Cerebellar nuclear complex (tissue), 1 donor: ENCODE measurements at regions not wholly inside any gene's neighbourhood (a gene's known extent, or its start where the extent isn't known, plus 50 kb on each side); places are given as distances from the start of the nearest gene placed in this dataset.

Source experiments
- DNase-seq, 2 experiments: peaks; one replicate each; lab custom pipeline; 2025; lab: John Stamatoyannopoulos, UW

- DNase-seq = no peak
Measured at GRCh38 chr7:25512061-25512687, 283.9 kb upstream of the NPVF start.

GRCh38 chr7:25515633-25516275, 287.5 kb upstream of the NPVF start:
- DNase-seq = no peak

DNA sequence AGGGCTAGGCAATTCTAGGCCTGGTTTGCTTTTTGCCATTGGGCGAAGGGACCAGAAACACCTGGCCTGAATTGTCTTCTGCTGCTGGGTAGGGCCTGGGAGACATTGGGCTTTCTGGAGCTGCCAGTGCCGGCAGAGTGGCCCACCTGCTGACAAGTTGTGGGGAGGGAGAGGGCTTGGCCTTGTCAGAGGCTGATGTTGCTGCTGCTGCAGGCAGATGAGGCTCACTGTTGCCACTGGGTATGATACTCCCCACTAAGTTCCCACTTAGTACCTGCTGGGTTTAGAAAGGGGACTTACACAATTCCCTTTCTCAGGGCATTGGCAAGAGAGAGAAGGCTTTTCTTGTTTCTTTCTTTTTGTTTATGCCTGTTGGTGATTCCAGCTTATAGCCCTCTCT, 289.6 kb upstream of the NPVF start:
- DNase-seq = no peak

DNA sequence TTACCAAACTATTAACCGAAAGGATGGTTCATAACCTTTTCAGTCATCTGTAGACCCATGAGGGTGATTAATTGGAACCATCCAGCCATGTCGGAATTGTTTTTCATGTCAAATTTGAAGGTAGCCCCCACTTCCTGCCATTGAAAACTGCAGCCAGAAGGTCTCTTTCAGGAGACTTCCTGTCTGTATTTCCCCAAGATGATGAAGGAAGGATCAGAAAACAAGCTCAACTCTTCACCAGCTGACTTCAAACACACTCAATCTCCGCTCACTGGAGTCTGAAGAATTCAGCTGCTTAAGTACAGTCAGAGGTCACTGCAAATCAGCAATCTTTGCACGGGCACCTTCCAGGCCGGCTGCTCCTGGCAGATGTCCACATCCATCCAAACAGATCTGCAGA, 291.7 kb upstream of the NPVF start:
- DNase-seq = no peak

DNA sequence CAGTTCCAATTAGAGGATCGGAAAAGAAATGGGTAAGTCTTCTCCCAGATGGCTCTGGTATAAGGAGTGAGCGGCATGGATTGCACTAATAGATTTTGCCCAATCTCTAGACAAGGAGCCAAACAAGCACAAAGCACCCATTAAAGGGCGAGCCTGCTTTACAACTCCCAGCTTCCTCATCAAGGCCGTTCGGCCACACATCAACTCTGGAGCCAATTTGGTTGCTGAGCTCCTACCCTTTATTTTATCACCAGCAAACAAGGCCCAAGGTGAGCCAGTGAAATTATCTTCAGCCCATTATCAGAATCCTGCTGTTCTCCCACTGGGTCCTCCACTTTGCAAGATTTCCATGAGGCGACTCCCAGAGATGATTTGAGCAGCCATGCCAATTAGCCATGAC, 292.2 kb upstream of the NPVF start:
- DNase-seq = no peak

- DNase-seq = no peak
Measured at GRCh38 chr7:25521236-25521635, 292.9 kb upstream of the NPVF start.

DNA sequence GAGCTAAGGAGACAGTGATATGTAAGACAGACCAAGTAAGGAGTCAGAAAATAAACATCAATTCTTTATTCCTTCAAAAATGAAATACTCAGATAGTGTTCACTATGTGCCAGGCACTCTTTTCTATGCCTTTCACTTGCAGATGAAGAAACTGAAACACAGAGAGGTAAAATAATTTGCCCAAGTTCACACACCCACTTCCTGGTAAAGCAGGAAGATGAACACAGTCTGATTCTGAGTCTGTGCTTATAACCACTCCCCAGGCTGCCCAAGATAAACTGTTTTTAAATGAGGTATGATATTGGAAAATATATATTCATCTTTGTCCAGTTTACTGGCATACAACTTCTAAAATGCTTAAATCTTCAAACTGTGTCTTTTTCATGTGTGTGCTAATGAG, 294.4 kb upstream of the NPVF start:
- DNase-seq = no peak

DNA sequence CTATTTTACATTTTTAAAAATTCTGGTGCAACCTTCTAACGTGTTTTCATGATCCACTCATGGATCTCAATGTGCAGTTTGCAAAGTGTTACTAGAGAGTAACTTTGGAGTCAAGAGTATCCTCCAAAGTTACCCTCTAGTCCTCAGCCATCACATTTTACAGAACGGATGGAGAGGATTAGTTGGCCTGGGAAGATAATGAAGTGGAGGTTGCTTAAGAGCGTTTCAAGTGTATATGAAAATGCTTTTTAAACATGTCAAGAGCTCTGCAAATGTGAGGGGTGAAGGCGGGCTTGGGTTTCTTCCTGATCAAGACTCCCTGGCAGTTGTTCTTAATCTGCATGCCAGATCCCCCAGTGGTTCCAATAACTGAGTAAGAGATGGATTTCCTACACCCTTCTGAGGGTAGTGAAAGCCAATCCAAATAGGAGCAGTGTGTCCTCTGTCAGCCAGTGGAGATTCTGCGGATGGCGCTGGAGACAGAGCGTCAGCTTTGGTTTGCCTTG, 299.4 kb upstream of the NPVF start:
- DNase-seq = no peak

DNA sequence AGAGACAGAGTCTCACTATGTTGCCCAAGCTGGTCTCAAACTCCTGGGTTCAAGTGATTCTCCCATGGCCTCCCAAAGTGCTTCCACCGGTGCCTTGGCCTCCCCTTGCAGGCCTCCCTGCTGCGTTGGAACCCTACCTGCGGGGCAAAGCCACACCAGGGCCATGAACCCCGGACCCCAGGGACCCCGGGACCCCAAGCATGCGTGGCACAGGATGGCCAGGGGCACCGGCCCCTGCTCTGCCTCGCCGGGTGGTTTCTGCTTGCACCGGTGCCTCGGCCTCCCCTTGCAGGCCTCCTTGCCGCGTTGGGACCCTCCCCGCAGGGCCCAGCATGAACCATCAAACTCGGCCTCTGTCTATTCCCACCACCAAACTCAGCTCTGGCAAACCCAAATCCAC, 301.0 kb upstream of the NPVF start:
- DNase-seq = no peak

- no peak for DNase-seq
Measured at GRCh38 chr7:25536851-25537250, 308.6 kb upstream of the NPVF start.

DNA sequence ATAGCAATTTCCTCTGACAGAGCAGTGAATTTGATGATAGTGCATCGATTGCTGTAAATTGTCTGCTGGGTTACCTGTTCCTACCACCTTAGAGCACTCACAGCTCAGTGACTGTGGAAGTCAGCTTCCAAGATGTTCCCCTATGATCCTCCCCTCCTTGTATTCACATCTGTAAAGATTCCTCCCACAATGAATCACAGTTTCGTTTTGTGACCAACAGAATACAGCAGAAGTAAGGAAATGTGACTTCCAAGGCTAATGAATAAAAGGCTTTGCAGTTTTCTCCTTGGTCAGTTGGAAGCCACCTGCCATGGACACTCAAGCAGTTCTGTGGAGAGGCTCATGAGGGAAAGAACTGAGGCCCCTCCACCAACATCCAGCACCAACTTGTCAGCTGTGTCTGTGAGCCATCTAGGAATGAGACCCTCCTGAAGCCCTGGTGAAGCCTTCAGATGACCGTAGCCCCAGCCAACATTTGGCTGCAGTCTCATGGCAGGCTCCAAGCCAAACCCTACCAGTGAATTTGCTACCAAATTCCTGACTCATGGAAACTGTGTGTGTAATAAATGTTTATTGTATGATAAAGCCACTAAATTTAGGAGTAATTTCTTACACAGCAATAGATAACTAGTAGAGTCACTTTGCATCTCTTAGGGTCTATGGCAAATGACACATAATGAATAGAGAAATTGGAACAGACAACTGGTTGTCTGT, 309.5 kb upstream of the NPVF start:
- no peak for DNase-seq

DNA sequence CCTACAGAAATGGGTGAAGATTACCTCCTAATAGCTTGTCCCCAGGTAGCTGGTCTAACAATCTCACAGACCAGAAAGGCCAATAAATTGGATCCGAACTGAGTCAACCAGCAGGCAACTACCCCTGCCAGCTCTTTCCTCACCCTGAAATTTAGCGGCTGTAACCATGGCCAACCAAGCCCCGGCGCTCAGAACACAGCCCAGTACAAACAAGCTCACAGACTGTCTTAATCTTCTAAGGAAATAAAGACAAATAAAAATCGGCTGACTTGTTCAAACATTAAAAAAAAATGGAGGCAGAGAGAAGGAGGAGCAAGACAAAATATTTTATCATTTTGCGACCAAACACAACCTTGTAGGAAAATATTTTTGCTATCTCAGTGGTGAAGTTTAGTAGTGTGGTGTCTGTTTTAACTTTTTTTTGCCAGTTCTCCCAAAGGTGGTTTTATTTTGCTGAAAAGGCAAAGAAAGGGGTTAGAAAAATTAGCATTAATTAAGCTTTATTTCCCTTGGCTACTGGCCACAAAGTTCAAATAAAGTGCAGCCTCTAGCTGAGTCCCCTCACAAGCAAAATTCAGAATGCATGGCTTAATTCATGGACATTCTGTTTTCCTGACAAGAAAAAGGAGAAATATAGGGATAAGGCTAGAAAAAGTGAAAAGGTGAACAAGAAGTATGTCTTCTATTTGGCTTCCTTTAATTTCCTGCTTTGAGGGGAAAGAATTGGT, 313.0 kb upstream of the NPVF start:
- DNase-seq = no peak

DNA sequence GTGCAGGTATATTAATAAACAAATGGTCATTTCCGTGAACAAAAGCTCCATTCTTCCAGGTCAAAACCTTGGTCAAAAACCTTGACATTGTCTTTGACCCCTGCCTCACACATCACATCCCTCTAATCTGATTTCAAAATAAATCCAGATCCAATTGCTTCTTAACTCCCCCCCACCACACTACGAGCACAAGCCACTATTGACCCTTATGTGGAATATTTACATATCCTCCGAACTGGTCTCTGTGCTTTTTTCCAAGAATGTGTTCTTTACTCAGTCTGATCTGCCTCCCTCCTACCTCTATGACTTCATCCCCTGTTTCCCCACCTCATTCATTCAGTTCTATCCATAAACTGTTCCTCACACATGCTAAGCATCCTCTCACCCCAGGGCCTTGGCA, 313.6 kb upstream of the NPVF start:
- no peak for DNase-seq

- no peak for DNase-seq
Measured at GRCh38 chr7:25543210-25543609, 314.9 kb upstream of the NPVF start.

DNA sequence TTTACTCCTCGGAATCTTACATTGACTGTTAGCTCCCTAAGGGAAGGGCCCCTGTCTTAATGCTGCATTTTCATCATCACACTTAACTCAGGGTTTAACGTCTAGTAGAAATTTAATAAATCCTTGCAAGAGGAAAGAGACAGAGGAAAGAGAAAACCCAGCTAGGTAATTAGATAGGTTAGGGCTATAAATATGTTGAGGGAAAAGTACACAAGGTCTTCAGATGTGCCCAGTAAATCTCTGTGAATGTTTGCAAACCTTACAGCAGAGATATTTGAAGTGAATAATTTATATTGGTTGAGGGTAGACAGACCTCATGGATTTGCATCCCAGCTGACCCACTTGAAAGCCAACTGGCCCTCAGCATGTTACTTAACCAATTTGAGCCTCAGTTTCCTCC, 315.5 kb upstream of the NPVF start:
- no peak for DNase-seq

- DNase-seq = no peak
Measured at GRCh38 chr7:25544254-25544653, 316.0 kb upstream of the NPVF start.

DNA sequence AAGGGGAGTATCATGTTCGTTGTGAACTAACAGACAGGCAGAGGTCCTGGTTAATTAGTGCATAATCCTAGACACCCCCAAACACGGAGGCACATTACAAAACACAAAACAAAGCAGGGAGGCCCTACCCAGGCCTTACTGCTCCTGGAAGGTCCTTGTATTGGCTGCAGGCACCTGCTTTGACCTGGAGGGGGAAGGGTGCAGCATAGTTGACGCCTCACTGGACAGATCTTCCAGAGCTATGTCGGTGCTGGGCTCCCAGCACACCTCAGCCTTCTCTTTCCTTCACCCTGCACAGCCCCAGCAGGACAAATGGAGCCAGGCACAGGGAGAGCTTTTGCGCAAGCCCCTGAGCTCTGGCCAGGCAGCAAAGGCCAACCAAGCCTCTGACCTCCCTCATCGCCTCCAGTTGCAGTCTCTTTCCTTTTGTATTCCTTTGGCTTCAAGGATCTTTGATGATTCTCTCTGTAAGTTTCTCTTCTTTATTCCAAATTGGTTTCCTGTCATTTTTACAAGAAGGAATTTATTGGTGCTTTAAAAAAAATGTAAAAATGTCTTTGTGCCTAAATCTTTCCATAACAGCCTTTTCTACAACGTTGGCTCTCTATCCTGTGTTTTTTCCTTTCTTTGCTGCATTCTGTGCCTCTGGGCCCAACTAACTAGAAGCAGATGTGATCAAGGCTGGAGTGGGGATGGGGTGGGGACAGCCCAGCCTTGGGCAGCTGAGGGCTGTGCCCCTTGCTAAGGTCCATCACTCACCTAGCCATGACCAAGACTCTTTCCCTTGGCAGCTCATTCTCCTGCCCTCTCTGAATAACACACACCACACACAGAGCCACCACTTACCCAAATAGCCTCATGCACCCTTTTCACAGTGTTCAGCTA, 317.1 kb upstream of the NPVF start:
- DNase-seq = no peak

GRCh38 chr7:25546306-25546705, 318.0 kb upstream of the NPVF start:
- DNase-seq = no peak

GRCh38 chr7:25549271-25549921, 321.1 kb upstream of the NPVF start:
- no peak for DNase-seq

- DNase-seq = no peak
Measured at GRCh38 chr7:25550149-25550548, 321.9 kb upstream of the NPVF start.

- no peak for DNase-seq
Measured at GRCh38 chr7:25552998-25553397, 324.7 kb upstream of the NPVF start.
